ENCODE measurements at regions not wholly inside any gene's neighbourhood (a gene's known extent, or its start where the extent isn't known, plus 50 kb on each side); places are given as distances from the start of the nearest gene placed in this dataset.
"Not testable (repeated sequence)": the region's sequence is repeated elsewhere in the genome, so short reads cannot be mapped to it uniquely, and the experiment has no call there.

GRCh38 chr13:105907319-105908019, 628.0 kb downstream of the EFNB2 start:
- H3K4me3 ChIP-seq (ENCODE audit: low read depth, low read length), result no peak overlapping the region

GRCh38 chr13:105906746-105907145, 628.7 kb downstream of the EFNB2 start:
- H3K4me3 ChIP-seq (ENCODE audit: low read depth, low read length), result no peak overlapping the region

- no peak overlapping the region for H3K4me3 ChIP-seq (ENCODE audit: low read depth, low read length)
These were observed 631.3 kb downstream of the EFNB2 start for GRCh38 chr13:105904034-105904742.

GRCh38 chr13:105902396-105902795, 633.1 kb downstream of the EFNB2 start:
- H3K4me3 ChIP-seq (ENCODE audit: low read depth, low read length), result no peak overlapping the region

- no peak overlapping the region for H3K4me3 ChIP-seq (ENCODE audit: low read depth, low read length)
These were observed 637.9 kb downstream of the EFNB2 start for GRCh38 chr13:105897575-105897974.

GRCh38 chr13:105894697-105895096, 640.8 kb downstream of the EFNB2 start:
- no peak overlapping the region for H3K4me3 ChIP-seq (ENCODE audit: low read depth, low read length)

- H3K4me3 ChIP-seq (ENCODE audit: low read depth, low read length), result no peak overlapping the region
These were observed 645.0 kb downstream of the EFNB2 start for GRCh38 chr13:105890509-105890908.

- no peak overlapping the region for H3K4me3 ChIP-seq (ENCODE audit: low read depth, low read length)
These were observed 657.3 kb downstream of the EFNB2 start for GRCh38 chr13:105878119-105878700.

GRCh38 chr13:105874814-105875213, 660.6 kb downstream of the EFNB2 start:
- no peak overlapping the region for H3K4me3 ChIP-seq (ENCODE audit: low read depth, low read length)

GRCh38 chr13:105871768-105872167, 663.7 kb downstream of the EFNB2 start:
- H3K4me3 ChIP-seq (ENCODE audit: low read depth, low read length), result no peak overlapping the region

- H3K4me3 ChIP-seq (ENCODE audit: low read depth, low read length), result no peak overlapping the region
These were observed 664.1 kb downstream of the EFNB2 start for GRCh38 chr13:105871326-105871725.

- H3K4me3 ChIP-seq (ENCODE audit: low read depth, low read length), result no peak overlapping the region
These were observed 672.1 kb downstream of the EFNB2 start for GRCh38 chr13:105863300-105863920.

GRCh38 chr13:105848494-105848893, 687.0 kb downstream of the EFNB2 start:
- H3K4me3 ChIP-seq (ENCODE audit: low read depth, low read length), result no peak overlapping the region

- no peak overlapping the region for H3K4me3 ChIP-seq (ENCODE audit: low read depth, low read length)
These were observed 687.8 kb downstream of the EFNB2 start for GRCh38 chr13:105847527-105848291.

- no peak overlapping the region for H3K4me3 ChIP-seq (ENCODE audit: low read depth, low read length)
These were observed 688.5 kb downstream of the EFNB2 start for GRCh38 chr13:105846923-105847322.

GRCh38 chr13:105841286-105841685, 694.2 kb downstream of the EFNB2 start:
- no peak overlapping the region for H3K4me3 ChIP-seq (ENCODE audit: low read depth, low read length)

GRCh38 chr13:105838231-105838630, 697.2 kb downstream of the EFNB2 start:
- H3K4me3 ChIP-seq (ENCODE audit: low read depth, low read length), result no peak overlapping the region

GRCh38 chr13:105837295-105837694, 698.2 kb downstream of the EFNB2 start:
- not testable (repeated sequence) for H3K4me3 ChIP-seq (ENCODE audit: low read depth, low read length)

- no peak overlapping the region for H3K4me3 ChIP-seq (ENCODE audit: low read depth, low read length)
These were observed 704.6 kb downstream of the EFNB2 start for GRCh38 chr13:105830821-105831220.

- H3K4me3 ChIP-seq (ENCODE audit: low read depth, low read length), result no peak overlapping the region
These were observed 708.2 kb downstream of the EFNB2 start for GRCh38 chr13:105827111-105827809.

Data from iPS-11a (cell line).